GM21786 (cell line): ENCODE measurements at regions not wholly inside any gene's neighbourhood (a gene's known extent, or its start where the extent isn't known, plus 50 kb on each side); places are given as distances from the start of the nearest gene placed in this dataset.
"Not testable (repeated sequence)": the region's sequence is repeated elsewhere in the genome, so short reads cannot be mapped to it uniquely, and the experiment has no call there.

Experiments
- ATAC-seq: cut with Tn5 transposase; IDR thresholded peaks from one replicate; pipeline ENCODE4 v1.9.1; 2021; ENCODE audit not compliant: unreplicated experiment

DNA sequence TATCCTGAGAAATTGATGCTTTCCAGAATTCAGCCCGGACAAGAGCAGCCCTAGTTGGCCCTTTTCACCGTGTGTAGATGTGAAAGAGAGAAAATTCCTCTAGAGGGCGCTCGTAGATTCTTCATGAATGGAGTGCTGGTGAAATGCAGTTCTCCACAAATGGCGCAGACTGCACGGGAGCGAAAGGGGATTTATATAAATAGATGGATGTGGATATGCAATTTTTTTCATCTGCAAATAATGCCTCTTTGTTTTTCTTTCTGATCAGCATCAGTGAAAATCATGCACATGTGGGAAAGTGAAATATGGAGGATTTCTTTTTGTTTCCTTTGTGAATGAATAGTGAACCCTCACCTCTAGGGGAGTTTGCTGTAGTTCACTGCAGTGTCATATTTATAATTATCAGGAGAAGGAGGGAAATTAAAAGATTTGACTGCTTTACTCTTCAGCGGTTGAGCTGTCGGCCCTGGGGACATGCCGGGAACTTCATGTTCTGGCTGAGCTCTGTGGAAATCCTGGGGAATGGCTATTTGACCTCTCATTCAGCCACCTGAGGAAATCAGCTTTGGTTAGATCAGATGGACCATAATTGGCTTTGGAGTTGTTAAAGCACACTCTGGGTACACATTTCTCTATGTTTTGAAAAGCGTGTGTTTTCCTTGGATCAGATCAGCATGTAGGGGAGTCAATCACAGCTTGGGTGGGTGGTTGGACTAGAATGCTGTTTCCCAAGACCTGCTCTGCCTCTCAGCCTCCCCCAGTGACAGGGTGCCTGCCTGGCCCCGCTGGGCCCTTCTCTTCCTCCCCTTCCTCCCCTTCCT, 115.0 kb upstream of the SHISA3 start:
- ATAC-seq, result peak; percentile 80

DNA sequence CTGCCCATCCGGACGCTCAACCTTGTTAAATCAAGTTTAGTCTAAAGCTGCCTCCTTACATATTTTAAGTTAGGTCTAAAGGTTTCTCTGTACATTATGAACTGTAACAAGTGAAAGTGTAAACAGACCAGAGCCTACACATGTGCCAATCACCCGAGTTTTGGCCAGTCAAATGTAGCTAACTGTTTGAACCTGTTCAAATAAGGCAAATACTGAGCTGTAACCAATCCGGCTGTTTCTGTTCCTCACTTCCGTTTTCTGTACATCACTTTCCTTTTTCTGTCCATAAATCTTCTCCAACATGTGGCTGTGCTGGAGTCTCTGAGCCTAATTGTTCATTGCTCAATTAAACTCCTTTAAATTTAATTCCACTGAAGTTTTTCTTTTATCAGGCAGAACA, 113.3 kb upstream of the SHISA3 start:
- ATAC-seq, result no peak

DNA sequence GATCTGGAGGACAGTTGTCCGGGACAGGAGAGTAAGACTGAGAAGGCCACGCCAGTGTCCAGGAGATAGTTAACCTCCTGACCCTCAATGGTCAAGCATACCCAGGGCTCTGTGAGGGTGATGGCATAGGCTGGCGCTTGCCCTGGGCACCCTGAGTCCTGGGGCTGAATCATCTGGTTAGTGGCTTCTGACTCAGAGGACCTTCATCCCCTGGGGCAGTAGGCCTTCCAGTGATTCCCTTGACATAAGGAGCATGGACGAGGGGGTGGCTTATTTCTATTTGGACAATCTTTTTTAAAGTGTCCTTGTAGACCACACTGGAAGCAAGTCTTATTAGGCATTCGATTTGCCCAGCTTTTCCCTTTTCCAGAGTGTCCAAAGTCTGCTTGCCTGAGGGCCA, 108.4 kb upstream of the SHISA3 start:
- not testable (repeated sequence) for ATAC-seq

DNA sequence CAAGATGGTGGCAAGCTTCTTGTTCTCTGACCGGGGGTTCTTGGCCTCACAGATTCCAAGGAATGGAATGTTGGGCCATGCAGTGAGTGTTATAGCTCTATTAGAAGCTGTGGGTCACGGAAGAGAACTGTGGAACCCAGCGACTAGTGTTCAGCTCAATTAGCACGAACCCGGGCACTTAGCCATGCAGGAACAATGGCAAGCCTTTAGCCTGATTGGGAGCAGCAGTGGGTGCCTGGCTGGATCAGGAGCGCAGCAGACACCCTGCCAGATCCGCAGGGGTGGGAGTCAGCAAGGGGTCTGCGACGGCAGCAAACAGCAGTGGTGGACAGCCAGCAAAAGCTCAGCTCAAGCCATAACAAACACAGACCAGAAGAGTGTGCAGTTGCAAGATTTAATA, 105.1 kb upstream of the SHISA3 start:
- not testable (repeated sequence) for ATAC-seq

DNA sequence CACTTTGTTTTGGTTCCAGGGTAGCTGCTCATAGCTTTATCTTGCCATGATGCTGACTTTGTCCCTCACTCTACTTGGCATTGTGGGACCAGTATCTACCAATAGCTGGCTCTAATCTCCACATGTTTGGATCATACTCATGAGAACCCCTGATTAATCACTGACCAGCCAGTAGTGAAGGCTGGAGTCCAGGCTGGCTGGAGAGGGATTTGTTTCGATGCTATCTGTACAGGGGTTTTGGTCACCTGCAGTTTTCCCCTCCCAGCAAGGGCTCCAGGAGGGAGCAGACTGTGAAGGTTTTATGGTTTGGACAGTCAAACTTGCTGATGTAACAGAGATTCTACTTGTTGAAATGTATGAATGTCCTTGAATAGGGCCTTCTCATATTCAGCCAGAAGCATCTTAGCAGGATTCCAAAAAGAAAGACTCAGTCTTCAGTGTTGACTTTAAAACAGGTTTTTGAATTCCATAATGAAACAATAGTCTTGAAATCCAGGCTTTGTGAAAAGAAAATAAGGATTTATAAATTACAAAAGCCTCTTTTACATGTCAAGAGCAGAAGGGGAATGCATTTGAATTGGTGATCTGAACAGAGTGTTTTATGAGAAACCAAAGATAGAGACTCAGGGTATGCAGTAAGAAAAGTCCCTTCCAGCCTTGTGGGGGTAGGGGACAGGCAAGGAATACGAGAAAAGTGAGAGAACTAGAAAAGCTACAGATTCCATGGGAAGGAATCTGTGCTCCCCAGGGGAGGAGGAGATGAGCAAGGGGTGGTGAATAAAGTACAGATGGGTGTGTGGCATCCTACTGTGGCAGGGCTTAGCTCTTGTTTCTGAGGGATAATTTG, 103.1 kb upstream of the SHISA3 start:
- ATAC-seq, result no peak

DNA sequence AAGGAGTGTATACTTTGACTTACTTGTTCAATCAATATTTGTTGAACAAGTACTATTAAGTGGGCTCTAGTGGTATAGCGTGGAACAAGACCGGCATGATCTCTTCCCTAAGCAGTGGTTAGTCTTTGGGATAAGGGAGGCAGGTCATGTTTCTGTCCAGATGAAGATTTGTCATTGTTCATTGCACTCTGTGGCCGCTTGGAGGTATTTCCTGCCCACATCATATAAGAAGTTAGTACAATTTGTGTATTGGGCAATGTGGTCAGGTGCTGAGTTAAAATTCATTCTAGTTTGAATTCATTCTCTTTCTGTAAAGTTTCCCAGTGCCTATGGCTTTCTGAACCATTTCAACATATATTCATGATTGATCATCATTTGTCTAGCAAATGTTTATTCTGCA, 101.1 kb upstream of the SHISA3 start:
- no peak for ATAC-seq

DNA sequence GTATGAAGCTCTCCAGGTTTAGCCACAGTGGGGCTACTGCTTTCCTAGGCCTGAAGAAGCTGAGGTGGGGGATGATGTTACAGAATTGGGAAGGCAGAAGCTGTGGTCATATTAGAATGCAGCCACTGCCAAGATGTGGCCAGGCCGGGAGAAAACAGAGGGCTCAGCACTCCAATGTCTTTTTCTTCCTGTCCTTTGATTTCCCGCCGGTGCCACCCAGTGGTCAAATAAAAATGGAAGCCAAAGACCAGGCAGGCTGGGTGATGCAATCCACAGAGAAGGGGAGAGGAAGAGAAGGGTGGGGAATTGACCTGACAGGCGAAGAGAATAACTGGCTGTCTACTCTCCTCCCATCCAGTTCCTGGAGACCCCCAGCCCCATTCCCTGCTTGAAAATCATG, 94.9 kb upstream of the SHISA3 start:
- peak; percentile 60 for ATAC-seq

DNA sequence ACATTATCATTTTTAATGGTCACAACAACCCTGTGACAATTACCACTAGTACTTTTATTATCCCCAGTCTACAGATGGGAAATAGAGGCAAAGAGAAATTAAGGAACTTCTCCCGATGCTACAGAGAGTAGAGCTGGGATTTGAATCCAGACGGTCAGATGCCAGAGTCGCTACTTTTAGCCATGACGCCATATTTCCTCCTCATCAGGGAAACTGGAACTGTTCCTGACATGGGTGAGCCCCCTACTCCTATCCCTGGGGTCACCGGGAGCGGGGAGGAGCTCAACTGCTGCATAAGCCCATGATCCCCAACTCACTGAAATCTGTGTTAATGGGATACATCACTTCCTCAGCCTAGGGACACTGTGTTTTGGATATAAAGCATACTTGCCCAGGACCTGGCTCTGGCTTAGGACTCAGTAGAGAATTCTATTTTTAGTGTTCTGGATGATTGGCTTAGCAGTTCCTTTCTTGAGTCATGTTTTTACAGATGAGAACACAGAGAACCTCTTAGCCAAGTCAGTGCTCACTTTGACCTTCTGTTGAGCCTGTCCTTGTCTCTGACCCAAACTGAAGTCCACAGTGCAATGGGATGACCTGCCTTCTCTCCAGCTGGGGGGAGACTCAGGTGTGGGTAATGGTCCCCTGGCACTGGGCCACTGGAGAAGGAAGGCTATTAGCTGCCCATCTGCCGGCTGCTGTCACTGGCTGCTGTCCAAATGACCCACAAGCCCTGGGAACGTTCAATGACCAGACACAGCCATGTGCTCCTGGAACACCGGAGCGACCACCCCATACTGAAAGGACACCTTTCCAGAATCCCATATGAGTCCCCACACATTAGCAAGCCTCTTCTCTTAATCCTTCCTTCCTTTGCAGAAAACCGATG, 90.8 kb upstream of the SHISA3 start:
- no peak for ATAC-seq

DNA sequence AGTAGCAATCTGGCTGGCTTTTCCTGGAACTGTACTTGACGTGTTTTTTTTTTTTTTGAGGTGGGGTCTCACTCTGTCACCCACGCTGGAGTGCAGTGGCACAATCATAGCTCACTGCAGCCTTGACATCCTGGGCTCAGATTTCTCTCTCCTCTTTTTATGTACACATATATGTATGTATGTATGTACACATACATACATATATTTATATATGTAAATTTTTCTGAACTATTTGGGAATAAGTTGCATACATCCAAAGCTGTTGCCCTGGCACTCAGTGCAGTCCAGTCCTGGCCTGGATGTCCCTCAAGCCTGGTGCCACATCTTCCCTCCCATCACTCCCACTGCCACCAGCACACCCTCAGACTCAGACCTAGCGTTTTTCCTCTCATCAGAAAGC, 89.0 kb upstream of the SHISA3 start:
- no peak for ATAC-seq

DNA sequence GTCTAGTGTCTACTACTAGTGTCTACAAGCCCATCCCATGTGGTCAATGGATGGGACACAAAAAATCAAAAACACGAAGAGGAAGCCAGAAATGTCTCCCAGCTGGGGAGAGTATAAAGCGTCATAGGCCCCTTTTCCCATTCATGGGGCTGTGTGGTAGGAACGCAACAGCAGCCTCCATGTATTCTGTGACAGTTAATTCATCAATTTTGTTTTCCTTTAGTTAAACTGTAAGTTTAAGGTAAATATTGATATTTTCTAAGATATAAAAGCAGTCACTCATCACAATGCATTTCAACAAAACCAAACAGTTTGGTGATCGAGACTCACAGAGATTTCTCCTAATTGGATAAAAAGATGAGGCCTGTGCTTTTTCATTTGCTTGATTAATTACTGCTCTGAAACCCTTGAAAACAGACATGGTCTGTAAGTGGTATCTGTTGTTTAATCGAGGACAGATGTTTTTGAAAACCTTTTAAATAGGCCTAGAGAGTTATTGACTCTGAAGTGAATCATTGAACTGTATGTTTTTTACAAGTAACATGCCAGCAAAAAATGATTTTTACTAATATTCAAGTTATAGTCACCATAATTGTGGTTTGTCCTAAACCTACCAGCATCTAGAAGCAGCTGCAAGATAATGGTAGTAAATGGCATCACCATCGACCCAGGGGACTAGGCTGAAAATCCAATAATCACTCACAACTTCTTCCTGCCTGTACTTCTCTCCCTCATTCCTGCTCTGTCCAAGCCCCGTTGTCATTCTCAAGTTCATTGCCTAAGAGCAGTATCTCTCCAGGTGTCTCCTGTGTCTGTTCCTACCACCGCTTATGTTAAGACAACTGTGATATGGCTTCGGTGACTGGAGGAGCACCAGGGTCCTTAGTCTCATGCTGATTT, 87.7 kb upstream of the SHISA3 start:
- ATAC-seq, result no peak

DNA sequence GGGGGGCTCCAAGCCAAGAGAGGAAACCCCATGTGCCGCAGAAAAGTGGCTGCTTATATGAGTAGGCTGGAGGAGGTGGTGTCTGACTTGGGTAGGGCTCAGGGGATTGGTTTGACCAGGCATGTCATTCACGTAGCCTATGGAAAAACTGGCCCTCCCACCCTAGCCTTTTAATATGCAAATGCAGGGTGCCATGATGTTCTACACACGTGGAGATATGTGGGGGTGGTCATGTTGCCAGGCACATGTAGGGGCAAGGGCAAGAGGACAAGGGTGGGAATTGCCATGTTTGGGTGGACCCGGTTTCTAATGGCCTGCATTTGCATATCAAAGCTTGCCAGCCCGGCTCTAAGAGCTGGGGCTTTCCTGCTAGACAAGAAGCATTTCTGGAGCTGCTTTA, 86.9 kb upstream of the SHISA3 start:
- ATAC-seq, result no peak

DNA sequence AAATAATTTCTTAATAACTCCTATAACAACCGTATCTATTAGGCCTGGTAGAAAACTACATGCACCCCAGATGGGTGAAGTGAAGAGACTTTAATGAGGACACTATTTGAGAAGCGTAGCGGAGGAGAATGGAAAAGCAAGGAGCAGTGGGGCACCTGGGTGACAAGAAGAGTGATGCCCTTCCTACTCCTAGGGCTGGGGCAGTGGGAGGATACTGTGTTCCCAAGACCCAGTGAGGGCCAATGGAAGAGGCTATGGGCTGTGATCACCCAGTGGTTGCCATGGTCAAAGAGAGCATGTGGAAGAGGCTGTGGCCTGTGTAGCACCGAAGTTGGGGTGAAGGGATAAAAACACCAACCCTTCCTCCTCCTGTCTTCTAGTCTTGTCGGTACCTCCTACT, 86.5 kb upstream of the SHISA3 start:
- no peak for ATAC-seq

DNA sequence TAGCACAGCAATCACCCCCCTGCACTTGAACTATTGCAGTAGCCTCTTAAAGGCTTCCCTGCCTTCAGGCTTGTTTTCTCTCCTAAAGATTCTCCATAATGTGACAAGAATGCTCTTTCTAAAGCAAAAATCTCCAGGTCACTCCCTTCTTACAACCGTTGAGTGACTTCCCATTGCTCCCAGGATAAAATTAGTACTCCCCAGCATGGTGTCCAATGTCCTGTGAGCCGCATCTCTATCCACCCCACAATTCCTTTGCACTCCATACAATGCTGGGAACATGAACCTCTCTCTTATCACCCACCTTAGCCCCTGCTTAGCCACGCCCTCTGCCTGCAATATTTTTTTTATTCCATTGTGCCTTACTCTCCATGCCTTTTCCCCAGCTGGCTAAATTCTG, 85.7 kb upstream of the SHISA3 start:
- ATAC-seq, result no peak

DNA sequence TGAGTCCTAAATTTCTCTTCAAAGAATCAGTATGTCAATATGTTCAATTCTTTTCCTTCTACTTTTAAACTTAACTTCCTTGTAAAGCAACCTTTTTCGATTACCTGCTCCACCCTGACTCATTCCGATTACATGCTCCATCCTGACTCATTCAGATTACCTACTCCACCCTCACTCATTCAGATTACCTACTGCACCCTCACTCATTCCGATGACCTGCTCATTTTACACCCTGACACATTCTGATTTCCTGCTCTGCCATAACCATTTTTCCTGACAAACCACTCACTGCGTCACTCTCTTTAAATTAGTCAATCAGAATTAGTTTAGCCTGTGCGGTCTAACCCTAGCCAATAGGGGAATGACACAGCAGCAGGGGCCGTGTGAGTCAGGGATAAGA, 83.9 kb upstream of the SHISA3 start:
- ATAC-seq, result not testable (repeated sequence)

DNA sequence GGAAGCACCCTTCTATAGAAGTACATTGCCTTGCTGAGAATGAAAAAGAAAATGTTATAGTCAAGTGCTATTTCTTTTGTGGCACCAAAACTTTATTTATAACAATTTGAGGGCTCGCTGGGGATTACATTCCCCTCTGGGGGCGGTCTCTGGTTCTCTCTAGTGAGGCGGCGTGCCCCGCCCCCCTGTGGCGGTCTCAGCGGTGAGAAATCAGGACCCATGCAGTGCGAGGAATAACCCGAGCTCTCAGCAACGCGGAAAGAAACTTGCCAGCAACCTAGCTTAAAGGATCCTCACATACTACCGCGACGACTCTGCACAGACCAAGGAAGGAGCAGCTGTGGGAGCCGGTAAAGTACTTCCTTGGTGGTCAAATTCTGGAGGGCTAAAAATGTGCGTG, 83.4 kb upstream of the SHISA3 start:
- no peak for ATAC-seq

DNA sequence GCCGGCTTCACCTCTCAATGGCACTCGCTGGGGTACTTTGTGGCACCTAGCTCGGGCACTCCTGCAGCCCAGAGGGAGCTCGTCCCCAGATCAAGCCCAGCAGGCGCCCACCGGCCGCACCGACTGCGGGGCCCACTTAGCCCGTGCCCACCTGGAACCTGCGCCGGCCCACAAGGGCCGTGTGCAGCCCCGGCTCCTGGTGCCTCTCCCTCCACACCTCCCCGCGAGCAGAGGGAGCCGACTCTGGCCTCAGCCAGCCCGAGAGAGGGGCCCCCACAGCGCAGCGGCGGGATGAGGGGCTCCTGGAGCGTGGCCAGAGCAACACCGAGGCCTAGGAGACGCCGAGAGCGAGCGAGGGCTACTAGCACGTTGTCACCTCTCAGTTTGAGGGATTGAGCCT, 82.1 kb upstream of the SHISA3 start:
- no peak for ATAC-seq

DNA sequence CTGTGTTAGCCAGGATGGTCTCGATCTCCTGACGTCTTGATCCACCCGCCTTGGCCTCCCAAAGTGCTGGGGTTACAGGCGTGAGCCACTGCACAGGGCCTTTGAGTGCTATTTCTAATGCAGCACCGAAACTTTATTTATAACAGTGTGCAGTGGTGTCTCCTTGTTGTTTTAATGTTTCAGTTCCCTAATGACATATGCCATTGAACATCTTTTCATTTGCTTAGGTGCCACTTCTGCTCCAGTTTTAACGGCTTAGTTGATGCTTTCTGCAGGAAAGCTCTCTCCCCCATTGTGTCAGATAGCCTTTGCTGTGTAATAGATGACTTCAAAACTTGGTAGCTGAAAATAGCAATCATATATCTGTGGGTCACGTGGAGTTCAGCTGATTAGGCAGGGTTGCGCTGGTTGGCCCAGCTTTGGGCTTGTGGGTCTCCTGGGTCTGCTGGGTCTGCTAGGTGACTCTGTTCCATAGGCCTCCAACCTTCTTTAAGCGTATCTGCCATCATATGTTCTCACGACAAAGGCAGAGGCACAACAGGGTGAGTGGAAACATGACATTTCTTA, 76.4 kb upstream of the SHISA3 start:
- ATAC-seq, result no peak

DNA sequence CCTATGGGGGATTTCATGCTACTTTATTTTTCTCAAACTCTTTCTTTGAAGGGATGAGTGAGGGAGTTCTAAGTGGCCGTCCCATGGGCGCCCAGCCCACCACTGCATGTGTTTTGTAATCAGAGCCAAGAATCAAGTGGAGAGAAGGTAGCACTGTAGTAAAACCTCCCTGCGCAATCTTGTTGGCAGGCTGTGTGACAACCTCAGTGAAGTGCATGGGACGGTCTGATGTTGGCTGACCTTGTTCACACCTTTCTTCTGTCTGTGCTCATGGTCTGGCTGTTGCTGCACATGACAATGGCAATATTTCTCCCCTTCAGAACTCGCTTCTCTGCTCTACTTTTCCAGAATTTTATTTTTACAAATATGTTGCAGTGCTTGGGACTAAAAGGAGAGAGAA, 71.2 kb upstream of the SHISA3 start:
- no peak for ATAC-seq

DNA sequence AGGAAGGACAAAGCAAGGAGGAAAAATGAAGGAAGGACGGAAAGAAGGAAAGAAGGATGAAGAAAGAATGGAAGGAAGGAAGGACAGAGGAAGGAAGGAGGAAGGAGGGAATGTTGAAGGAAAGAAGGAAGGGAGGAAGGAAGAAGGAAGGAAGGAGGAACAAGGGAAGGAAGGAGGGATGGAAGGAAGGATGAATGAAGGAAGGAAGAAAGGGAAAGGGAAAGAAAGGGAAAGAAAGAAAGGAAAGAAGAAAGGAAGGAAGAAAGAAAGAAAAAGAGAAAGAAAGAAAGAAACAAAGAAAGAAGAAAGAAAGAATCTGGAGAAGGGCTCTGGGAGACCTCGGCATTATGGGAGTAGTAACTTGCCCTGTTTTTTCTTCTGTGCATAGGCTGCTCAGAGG, 70.8 kb upstream of the SHISA3 start:
- no peak for ATAC-seq

DNA sequence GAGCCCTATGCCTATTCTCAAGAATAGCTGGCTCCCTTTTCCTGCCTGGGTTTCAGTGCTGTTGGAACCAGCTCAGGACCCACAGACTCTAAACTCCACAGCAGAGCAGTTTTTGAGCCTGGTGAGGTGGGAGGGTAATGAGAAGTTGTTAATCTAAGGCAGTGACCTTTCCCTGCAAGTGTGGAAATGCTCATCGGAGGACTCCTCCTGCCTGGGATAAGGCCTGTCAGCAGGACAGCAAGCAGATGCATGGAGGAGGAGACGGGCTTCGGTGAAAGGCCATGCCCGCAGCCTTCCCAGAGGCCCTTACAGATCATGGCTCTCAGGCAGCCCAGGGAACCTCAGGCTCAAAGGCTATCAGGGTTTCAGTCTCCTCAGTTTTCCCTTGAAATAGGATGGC, 70.0 kb upstream of the SHISA3 start:
- no peak for ATAC-seq
